ENCODE measurements at regions not wholly inside any gene's neighbourhood (a gene's known extent, or its start where the extent isn't known, plus 50 kb on each side); places are given as distances from the start of the nearest gene placed in this dataset.
"Not testable (repeated sequence)": the region's sequence is repeated elsewhere in the genome, so short reads cannot be mapped to it uniquely, and the experiment has no call there.

- TF ChIP-seq, protein P1, sequence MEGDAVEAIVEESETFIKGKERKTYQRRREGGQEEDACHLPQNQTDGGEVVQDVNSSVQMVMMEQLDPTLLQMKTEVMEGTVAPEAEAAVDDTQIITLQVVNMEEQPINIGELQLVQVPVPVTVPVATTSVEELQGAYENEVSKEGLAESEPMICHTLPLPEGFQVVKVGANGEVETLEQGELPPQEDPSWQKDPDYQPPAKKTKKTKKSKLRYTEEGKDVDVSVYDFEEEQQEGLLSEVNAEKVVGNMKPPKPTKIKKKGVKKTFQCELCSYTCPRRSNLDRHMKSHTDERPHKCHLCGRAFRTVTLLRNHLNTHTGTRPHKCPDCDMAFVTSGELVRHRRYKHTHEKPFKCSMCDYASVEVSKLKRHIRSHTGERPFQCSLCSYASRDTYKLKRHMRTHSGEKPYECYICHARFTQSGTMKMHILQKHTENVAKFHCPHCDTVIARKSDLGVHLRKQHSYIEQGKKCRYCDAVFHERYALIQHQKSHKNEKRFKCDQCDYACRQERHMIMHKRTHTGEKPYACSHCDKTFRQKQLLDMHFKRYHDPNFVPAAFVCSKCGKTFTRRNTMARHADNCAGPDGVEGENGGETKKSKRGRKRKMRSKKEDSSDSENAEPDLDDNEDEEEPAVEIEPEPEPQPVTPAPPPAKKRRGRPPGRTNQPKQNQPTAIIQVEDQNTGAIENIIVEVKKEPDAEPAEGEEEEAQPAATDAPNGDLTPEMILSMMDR (IDR thresholded peaks at IDR 0.05; ENCODE audit: low read length): not testable (repeated sequence)
- not testable (repeated sequence) for TF ChIP-seq EZH2 (optimal IDR thresholded peaks at IDR 0.05; ENCODE audit: low read depth, low read length)
Measured at GRCh38 chr6:150789906-150790305, 75.6 kb upstream of the MTHFD1L start.
